ENCODE measurements at regions not wholly inside any gene's neighbourhood (a gene's known extent, or its start where the extent isn't known, plus 50 kb on each side); places are given as distances from the start of the nearest gene placed in this dataset.

GRCh38 chr18:55743736-55744135 lies 155.7 kb upstream of the TCF4 start:
- Histone ChIP-seq H3K36me3 (replicated peaks in 1 of 2; ENCODE audit: control insufficient read depth in 1 of 2, insufficient read depth in 2 of 2, low read length in 2 of 2) (no peaks in the 10 kb centered on the region), H3K79me2 (ENCODE audit: insufficient read depth, low read length) (no peaks in the 10 kb centered on the region), H3K9ac (ENCODE audit: insufficient read depth, low read length, poor library complexity, severe bottlenecking) (no peak overlapping the region), H3K27me3 (ENCODE audit: control insufficient read depth in 2 of 2, insufficient read depth in 2 of 2, low read length in 2 of 2) (no peaks in the 10 kb centered on the region), H3K4me1 (ENCODE audit: control insufficient read depth in 1 of 2, insufficient read depth in 2 of 2, low read length in 2 of 2) (no peaks in the 10 kb centered on the region), H3K4me3 (replicated peaks in 1 of 3; ENCODE audit: low read depth in 2 of 3, low read length in 3 of 3) (no peak overlapping the region), H4K20me1 (ENCODE audit: insufficient read depth, low read length) (no peaks in the 10 kb centered on the region), H3K9me3 (replicated peaks in 1 of 2; ENCODE audit: control insufficient read depth in 1 of 2, insufficient read depth in 1 of 2, low read length in 2 of 2) (no peaks in the 10 kb centered on the region), H2AFZ (ENCODE audit: insufficient read depth, low read depth, low read length, poor library complexity, severe bottlenecking) (no peak overlapping the region), H3K27ac (ENCODE audit: low read depth in 1 of 2, low read length in 2 of 2) (no peak overlapping the region), H3K4me2 (replicated peaks; ENCODE audit: extremely low read depth, low read length, poor library complexity, severe bottlenecking) (no peak overlapping the region)
- no peaks in the 10 kb centered on the region for H3K36me3 Mint-ChIP-seq
- TF ChIP-seq, protein P1, sequence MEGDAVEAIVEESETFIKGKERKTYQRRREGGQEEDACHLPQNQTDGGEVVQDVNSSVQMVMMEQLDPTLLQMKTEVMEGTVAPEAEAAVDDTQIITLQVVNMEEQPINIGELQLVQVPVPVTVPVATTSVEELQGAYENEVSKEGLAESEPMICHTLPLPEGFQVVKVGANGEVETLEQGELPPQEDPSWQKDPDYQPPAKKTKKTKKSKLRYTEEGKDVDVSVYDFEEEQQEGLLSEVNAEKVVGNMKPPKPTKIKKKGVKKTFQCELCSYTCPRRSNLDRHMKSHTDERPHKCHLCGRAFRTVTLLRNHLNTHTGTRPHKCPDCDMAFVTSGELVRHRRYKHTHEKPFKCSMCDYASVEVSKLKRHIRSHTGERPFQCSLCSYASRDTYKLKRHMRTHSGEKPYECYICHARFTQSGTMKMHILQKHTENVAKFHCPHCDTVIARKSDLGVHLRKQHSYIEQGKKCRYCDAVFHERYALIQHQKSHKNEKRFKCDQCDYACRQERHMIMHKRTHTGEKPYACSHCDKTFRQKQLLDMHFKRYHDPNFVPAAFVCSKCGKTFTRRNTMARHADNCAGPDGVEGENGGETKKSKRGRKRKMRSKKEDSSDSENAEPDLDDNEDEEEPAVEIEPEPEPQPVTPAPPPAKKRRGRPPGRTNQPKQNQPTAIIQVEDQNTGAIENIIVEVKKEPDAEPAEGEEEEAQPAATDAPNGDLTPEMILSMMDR (IDR thresholded peaks at IDR 0.05), result no peak
- peaks cover 0 to 4% (median 2%) of the 10 kb centered on the region in 3 donors for H3K27me3 Mint-ChIP-seq (ENCODE audit: low read depth in 3 of 3)
- H3K9me3 Mint-ChIP-seq, result peaks cover 0 to 7% (median 0%) of the 10 kb centered on the region in 7 donors
- no peak for DNase-seq
- WGBS (ENCODE audit: insufficient coverage), result 100% methylated on average over 2 of the region's 3 CpGs
- no peak overlapping the region for H3K27ac Mint-ChIP-seq
- intact Hi-C loops (cut with micrococcal nuclease), result no loop called here
- no peaks in the 10 kb centered on the region for H3K4me1 Mint-ChIP-seq
- no peak overlapping the region for H3K4me3 Mint-ChIP-seq

- Histone ChIP-seq H3K27me3 (ENCODE audit: control insufficient read depth in 2 of 2, insufficient read depth in 2 of 2, low read length in 2 of 2) (no peaks in the 10 kb centered on the region), H4K20me1 (ENCODE audit: insufficient read depth, low read length) (no peaks in the 10 kb centered on the region), H3K79me2 (ENCODE audit: insufficient read depth, low read length) (no peaks in the 10 kb centered on the region), H3K4me2 (replicated peaks; ENCODE audit: extremely low read depth, low read length, poor library complexity, severe bottlenecking) (no peak overlapping the region), H3K4me1 (ENCODE audit: control insufficient read depth in 1 of 2, insufficient read depth in 2 of 2, low read length in 2 of 2) (no peaks in the 10 kb centered on the region), H2AFZ (ENCODE audit: insufficient read depth, low read depth, low read length, poor library complexity, severe bottlenecking) (no peak overlapping the region), H3K27ac (ENCODE audit: low read depth in 1 of 2, low read length in 2 of 2) (no peak overlapping the region), H3K9ac (ENCODE audit: insufficient read depth, low read length, poor library complexity, severe bottlenecking) (no peak overlapping the region), H3K9me3 (replicated peaks in 1 of 2; ENCODE audit: control insufficient read depth in 1 of 2, insufficient read depth in 1 of 2, low read length in 2 of 2) (no peaks in the 10 kb centered on the region), H3K4me3 (replicated peaks in 1 of 3; ENCODE audit: low read depth in 2 of 3, low read length in 3 of 3) (no peak overlapping the region), H3K36me3 (replicated peaks in 1 of 2; ENCODE audit: control insufficient read depth in 1 of 2, insufficient read depth in 2 of 2, low read length in 2 of 2) (no peaks in the 10 kb centered on the region)
- DNase-seq, result no peak
- Mint-ChIP-seq H3K27ac (no peak overlapping the region), H3K27me3 (ENCODE audit: low read depth in 3 of 3) (peaks cover 0 to 4% (median 2%) of the 10 kb centered on the region in 3 donors), H3K4me3 (no peak overlapping the region), H3K4me1 (no peaks in the 10 kb centered on the region), H3K36me3 (no peaks in the 10 kb centered on the region), H3K9me3 (peaks cover 0 to 7% (median 0%) of the 10 kb centered on the region in 7 donors)
- TF ChIP-seq, protein P1 (IDR thresholded peaks at IDR 0.05), result no peak
- 100% methylated on average over 2 of the region's 2 CpGs for WGBS (ENCODE audit: insufficient coverage)
- intact Hi-C loops (cut with micrococcal nuclease), result no loop called here
Measured at GRCh38 chr18:55743133-55743532, 155.1 kb upstream of the TCF4 start.
